ENCODE measurements at regions not wholly inside any gene's neighbourhood (a gene's known extent, or its start where the extent isn't known, plus 50 kb on each side); places are given as distances from the start of the nearest gene placed in this dataset.

GRCh38 chr10:42951486-42952251 lies 125.2 kb upstream of the RET start:
- DNase-seq (ENCODE audit: low read depth in 2 of 2) = no peak

GRCh38 chr10:42952349-42952748 lies 124.5 kb upstream of the RET start:
- DNase-seq (ENCODE audit: low read depth in 2 of 2) = no peak

GRCh38 chr10:42952931-42953683 lies 123.8 kb upstream of the RET start:
- no peak for DNase-seq (ENCODE audit: low read depth in 2 of 2)

GRCh38 chr10:42953684-42954674 lies 122.9 kb upstream of the RET start:
- no peak for DNase-seq (ENCODE audit: low read depth in 2 of 2)

- no peak for DNase-seq (ENCODE audit: low read depth in 2 of 2)
Observed at GRCh38 chr10:42954766-42955492, 121.9 kb upstream of the RET start.

- no peak for DNase-seq (ENCODE audit: low read depth in 2 of 2)
Observed at GRCh38 chr10:42955493-42955889, 121.4 kb upstream of the RET start.

- no peak for DNase-seq (ENCODE audit: low read depth in 2 of 2)
Observed at GRCh38 chr10:42956045-42956444, 120.8 kb upstream of the RET start.

- no peak for DNase-seq (ENCODE audit: low read depth in 2 of 2)
Observed at GRCh38 chr10:42958142-42958868, 118.6 kb upstream of the RET start.

- DNase-seq (ENCODE audit: low read depth in 2 of 2) = no peak
Observed at GRCh38 chr10:42959833-42960232, 117.0 kb upstream of the RET start.

- DNase-seq (ENCODE audit: low read depth in 2 of 2) = no peak
Observed at GRCh38 chr10:42960491-42960990, 116.3 kb upstream of the RET start.

- no peak for DNase-seq (ENCODE audit: low read depth in 2 of 2)
Observed at GRCh38 chr10:42960991-42961795, 115.7 kb upstream of the RET start.

GRCh38 chr10:42961796-42962109 lies 115.1 kb upstream of the RET start:
- no peak for DNase-seq (ENCODE audit: low read depth in 2 of 2)

- no peak for DNase-seq (ENCODE audit: low read depth in 2 of 2)
Observed at GRCh38 chr10:42962110-42962901, 114.6 kb upstream of the RET start.

- no peak for DNase-seq (ENCODE audit: low read depth in 2 of 2)
Observed at GRCh38 chr10:42962902-42963231, 114.0 kb upstream of the RET start.

GRCh38 chr10:42963312-42963711 lies 113.6 kb upstream of the RET start:
- DNase-seq (ENCODE audit: low read depth in 2 of 2) = no peak

- no peak for DNase-seq (ENCODE audit: low read depth in 2 of 2)
Observed at GRCh38 chr10:42969147-42969546, 107.7 kb upstream of the RET start.

GRCh38 chr10:42969909-42970308 lies 107.0 kb upstream of the RET start:
- no peak for DNase-seq (ENCODE audit: low read depth in 2 of 2)

GRCh38 chr10:42970451-42971250 lies 106.2 kb upstream of the RET start:
- DNase-seq (ENCODE audit: low read depth in 2 of 2) = no peak
